ENCODE measurements at regions not wholly inside any gene's neighbourhood (a gene's known extent, or its start where the extent isn't known, plus 50 kb on each side); places are given as distances from the start of the nearest gene placed in this dataset.

DNA sequence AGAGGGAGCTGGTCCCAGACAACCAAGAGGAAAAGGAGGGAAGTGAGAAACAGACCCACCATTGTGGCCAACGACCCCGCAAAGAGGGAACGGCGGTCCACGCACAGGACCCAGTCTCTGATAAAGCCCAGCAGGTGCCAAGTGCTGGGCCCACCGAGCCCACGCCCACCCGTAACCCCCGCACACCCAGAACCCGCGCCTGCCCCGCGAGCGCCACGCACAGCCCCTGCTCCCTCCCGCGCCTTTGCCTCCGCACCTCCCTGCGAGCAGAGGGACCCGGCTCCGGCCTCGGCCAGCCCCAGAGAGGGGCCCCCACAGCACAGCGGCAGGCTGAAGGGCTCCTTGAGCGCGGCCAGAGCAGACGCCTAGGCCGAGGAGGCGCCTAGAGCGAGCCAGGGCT lies 1192.2 kb downstream of the PCDH17 start:
- no peak for DNase-seq (ENCODE audit: low read depth)

DNA sequence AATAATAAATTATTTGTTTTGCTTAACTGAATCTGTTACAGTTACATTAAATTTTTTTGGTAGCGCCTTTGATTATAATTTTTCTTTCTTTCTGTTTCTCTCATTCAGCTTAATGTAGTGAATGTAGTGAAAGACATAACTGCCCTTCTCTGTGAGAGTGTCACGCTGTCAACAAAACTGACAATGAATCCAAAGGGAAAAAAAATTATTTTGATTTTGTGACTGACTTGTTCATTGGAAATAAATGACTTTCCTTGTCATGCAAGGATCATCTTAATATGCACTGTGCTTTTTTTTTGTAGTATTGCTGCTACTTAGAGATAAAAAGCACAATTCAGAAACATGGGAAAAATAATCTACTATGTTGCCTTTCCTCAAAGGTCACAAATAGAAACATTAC lies 1196.4 kb downstream of the PCDH17 start:
- DNase-seq (ENCODE audit: low read depth) = no peak

DNA sequence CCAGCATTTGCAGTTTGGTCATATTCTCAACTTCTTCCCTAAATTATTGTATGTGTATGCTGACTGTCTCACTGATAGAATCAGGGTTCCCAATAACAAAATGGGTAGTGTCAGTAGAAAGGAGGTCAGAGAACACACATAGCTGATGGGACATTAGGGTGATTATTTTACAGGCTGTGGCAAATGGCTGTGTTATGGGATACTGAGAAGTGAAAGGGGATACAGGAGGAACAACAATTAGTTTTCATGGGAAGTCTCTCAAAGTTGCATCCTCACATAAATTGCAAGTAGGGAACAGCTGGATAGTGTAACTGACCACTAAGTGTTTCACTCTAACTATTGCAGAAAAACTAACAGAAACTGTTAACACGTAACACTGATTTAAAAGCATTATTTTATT lies 1199.3 kb downstream of the PCDH17 start:
- no peak for DNase-seq (ENCODE audit: low read depth)

DNA sequence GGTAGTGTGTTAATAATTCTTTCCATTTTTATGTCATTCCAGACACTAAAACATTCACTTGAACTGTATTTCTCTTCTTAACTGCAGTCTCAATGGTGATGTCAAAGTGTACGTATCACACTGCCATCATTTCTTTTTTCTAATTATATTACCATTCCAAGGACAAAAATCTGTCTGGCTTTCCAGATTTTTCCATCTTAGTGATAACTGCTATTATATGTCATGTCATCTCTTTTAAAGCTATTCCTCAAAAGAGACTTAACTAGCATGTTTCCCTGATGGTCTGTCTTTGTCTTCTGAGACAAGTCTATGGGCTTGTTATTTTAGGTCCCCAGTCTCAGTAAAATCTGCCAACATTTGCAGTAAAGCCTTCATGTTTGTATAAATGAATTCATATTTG lies 1207.1 kb downstream of the PCDH17 start:
- no peak for DNase-seq (ENCODE audit: low read depth)

DNA sequence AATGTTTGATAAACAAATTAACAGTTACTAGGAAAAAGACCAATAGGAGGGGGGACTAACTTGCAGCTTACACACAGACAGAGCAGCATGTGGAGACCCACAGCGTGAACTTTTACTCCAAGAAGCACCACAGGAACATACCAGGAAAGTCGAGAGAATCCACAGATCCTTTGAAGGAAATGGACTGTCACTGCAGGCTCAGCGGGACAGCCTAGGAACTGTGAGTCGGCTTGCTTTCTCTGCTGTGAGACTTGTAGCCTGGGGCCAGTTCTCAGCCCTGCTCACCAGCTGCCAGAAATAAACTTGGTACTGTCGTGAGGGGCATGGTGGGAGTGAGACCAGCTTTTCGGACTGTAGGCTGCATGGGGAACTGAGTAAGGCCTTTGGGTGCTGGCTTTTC lies 1211.5 kb downstream of the PCDH17 start:
- no peak for DNase-seq (ENCODE audit: low read depth)

DNA sequence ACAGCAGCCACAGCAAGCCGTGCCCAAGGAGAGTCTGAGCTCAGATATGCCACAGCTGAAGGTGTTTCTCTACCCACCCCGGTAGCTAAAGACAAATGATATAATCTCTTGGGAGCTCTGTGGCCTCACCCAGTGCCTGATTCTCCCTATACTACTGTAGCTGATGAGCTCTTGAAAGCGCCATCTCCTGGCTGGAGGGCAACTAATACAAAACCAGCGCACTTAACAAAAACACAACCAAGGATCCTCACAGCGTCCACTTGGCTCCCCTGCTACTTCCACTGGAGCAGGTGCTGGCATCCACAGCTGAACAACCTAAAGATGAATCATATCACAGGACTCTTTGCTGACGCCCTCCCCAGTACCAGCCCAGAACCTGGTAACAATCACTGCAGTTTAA lies 1212.0 kb downstream of the PCDH17 start:
- DNase-seq (ENCODE audit: low read depth) = no peak

DNA sequence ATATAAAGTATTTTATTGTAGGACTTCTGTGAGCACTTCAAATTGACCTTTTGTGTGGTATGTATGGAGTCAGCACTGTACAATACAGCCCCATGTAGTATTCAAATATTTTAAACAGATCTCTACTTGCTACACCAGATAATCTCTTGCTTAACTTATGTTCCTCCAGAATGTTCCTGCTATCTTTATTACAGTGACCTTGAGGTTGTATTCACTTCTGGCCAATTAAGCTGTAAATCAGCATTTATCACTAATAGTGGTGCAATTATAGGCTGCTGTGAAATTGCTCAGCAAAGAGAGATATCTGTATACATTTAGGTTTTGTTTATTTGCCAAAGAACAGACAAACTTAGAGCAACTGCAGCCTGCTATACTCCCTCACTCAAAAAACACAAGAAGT lies 1218.6 kb downstream of the PCDH17 start:
- no peak for DNase-seq (ENCODE audit: low read depth)

DNA sequence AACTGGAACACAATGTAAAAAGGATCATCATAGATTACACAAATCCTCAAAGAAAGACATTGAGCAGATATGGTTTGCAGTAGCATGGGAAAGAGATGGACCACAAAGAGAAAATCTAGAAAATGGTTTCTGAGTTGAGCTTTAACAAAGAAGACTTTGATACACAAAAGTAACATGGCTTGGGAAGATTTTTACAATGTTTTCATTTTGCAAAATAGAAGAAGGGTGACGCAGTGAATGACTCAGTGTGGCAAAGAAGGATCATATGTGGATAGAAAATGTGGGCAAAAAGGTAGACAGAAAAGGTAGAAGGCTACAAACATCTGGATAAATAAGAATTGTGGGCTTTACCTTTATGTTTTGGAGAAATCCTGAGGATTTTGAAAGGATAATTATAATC lies 1220.5 kb downstream of the PCDH17 start:
- DNase-seq (ENCODE audit: low read depth) = no peak

DNA sequence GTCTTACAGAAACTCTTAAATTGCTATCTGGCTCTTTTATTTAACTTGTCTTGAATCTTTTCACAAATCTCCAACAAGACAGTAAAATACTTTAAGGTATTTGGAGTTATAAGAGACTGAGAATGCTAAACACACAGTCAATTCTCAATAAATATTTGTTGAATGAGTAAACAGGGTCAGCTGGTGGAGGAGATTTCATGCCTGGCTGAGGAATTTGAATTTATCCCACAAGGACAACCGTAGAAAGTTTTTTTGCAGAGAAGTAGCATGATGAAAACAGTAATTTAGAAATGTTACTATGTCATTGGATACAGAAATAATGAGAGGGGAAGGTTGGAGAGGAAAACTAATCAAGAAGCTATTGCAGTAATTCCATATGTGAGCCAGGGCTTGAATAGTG lies 1223.7 kb downstream of the PCDH17 start:
- DNase-seq (ENCODE audit: low read depth) = no peak

DNA sequence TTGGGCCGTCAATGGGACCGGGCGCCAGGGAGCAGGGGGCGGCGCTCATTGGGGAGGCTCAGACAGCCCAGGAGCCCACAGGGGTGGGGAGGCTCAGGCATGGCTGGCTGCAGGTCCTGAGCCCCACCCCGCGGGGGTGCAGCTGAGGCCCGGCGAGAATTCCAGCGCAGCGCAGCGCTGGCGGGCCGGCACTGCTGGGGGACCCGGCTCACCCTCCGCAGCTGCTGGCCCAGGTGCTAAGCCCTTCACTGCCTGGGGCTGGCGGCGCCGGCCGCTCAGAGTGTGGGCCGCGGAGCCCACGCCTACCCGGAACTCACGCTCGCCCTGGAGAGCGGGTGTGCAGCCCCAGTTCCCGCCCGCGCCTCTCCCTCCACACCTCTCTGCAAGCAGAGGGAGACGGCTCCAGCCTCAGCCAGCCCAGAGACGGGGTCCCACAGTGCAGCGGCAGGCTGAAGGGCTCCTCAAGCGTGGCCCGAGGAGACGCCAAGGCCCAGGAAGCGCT lies 1227.4 kb downstream of the PCDH17 start:
- no peak for DNase-seq (ENCODE audit: low read depth)

DNA sequence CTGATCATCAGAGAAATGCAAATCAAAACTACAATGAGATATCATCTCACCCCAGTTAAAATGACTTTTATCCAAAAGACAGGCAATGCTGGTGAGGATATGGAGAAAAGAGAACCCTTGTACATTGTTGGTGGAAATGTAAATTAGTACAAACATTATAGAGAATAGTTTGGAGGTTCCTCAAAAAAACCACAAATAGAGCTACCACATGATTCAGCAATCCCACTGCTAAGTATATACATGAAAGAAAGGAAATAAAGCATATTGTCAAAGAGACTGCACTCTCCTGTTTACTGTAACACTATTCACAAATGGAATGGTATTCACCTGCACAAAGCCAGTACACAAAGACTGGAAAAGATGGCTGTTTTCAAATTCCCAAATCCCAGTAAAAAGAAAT lies 1233.7 kb downstream of the PCDH17 start:
- no peak for DNase-seq (ENCODE audit: low read depth)

DNA sequence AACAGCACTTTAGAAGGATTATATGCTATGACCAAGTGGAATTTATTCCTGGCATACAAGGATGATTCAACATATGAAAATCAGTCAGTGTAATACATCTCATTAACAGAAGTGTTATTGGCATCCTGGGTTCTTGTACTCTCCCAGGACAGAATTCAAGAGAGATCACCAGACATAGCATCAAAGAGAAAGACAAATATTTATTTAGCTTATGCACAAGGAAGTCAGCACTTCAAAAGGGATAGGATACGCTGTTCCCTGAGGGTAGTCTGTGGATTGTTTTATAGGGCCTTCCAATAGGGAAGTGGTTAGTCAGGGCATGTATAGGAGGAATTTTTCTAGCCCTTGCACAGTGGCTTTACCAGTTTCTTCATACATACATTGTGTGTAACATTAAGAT lies 1238.0 kb downstream of the PCDH17 start:
- no peak for DNase-seq (ENCODE audit: low read depth)

DNA sequence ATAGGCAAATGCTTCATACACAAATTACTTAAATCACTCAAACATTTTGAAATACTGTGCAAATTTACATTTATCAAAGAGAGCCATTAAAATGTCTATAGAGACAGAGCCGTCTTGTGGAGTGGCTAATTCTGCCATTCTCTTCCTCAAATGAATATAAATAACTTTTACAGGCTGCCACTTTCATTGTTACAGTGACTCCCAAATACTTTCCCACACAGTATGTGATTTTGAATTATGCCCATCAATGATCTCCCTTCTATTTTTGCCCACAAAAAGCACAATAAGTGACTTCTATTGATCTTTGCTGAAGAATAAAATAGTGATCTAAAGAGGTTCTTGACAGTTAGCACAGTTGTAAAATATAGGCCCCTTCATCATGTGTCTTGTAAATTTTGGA lies 1244.9 kb downstream of the PCDH17 start:
- DNase-seq (ENCODE audit: low read depth) = no peak

DNA sequence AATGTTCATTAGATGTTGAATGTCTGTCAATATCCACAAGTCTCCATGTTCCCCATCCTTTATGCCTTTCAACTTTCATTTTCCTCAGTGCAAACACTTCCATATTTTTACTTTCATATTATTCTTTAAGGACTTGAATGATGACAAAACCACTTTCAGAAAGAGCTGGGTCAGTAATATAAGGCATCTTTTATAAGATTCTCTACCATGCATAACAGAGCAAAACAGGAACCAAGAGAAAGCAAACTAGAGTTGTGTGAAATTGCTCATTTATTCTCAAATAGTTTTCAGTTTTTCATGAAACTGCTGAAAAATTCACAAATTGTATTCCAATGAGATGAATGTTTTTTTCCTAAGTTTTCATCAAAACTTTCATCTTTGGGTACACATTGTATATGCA lies 1247.6 kb downstream of the PCDH17 start:
- no peak for DNase-seq (ENCODE audit: low read depth)

DNA sequence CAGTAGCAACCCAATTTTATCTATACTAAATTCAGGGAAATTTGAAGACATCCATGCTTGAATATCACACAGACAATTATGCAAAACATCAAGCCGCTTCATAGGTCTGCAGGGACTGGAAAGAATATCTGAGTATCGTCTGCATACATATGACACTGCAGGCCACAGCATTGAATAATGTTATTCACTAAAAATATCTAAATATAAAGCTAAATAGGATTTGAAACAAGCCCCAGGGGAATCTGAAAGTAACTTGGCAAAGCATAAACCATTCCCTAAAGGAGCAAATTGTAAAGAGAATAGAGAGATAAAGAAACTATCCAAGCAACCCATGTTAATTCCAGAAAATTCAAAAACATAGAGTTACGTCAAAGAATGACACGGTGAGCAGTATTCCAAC lies 1251.0 kb downstream of the PCDH17 start:
- DNase-seq (ENCODE audit: low read depth) = no peak

DNA sequence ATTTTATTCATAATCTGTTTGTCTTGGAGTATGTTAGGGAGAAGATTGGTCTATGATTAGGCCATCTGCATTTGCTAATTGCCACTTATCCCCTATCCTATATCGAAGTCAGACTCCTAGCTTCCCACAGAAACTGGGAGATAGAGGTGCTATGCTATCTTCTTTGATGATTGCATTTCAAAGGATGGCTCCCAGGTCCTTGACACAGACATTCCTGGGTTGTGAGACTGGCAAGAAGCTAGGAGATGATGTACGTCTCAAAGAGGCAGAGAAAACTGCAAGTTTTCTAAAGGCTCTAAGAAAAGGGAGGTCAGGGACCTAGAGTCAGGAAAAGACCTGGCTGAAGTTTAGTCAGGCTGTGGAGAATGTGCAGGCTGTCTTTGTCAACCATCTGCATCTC lies 1251.9 kb downstream of the PCDH17 start:
- no peak for DNase-seq (ENCODE audit: low read depth)

DNA sequence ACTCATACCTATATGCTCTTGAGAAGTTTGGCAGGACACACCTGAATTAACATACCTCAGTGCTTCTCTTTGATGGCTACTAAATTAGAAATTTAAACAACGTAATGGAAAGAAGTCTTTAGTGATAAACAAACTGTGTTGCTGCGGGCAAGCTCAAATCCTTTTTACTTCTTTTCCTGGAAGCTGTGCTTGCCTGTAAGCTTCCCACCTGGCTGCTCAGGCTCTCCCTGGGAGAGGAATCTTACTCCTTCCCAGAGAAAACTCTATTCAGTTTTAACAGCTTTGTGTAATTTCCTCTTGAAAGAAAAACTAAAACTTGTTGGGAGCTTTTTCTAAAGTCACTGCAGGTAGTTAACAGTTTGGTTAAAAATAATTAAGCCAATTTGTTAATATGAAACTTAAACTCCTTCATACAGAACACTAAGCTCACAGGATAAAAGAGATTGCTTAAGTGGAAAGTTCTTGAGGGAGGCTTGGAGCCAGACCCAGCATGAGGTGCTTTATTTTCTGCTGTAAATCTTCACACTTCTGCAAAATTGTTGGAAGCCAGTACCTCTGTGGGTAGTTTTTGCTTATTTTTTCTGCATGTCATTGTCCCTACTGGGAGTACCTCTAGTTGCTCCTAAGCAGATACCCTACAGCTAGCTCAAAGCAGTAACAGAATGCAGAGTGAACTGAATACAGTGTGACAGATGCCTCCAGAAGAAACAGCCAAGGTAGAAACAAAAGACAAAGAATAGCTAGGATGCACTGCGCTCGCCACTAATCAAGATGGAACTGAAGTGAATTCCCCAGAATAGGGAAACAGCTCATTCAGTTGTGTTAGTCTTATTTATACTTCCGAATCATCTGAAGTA lies 1253.0 kb downstream of the PCDH17 start:
- DNase-seq (ENCODE audit: low read depth) = no peak

DNA sequence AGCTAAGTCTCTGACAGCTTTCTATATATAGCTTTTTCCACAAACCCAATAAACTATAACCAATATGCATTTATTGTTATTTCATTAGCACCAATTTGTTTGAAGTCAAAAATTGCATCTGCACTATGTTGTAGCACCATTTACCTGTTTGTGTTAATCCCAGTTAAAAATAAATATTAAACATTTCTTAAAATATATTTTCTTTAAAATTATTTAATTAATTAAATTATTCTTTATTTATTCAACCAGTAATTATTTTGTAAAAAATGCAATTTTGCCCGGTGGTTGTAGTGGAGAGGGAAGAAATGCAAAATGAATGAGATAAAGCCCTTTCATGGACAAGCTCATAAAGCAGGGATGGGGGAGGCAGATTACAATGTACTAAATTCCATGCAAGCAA lies 1257.9 kb downstream of the PCDH17 start:
- DNase-seq (ENCODE audit: low read depth) = no peak

DNA sequence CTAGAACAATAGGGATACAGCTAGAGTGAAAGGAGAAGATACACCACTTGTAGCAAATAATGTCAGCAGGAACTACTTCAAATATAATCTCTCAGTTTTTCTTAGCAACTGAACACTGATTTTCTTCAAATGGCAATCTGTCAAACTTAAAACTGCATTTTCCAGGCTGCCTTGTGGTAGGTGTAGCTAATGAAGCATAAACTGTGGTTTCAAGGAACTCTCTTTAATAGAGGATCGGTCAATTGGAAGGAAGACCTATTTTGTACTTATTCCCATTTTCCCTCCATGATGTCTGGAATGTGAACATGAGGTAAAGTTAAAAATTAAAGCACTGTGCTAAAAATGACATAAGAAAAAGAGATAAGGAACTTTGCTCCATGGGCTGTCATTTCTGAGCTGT lies 1261.9 kb downstream of the PCDH17 start:
- DNase-seq (ENCODE audit: low read depth) = no peak

DNA sequence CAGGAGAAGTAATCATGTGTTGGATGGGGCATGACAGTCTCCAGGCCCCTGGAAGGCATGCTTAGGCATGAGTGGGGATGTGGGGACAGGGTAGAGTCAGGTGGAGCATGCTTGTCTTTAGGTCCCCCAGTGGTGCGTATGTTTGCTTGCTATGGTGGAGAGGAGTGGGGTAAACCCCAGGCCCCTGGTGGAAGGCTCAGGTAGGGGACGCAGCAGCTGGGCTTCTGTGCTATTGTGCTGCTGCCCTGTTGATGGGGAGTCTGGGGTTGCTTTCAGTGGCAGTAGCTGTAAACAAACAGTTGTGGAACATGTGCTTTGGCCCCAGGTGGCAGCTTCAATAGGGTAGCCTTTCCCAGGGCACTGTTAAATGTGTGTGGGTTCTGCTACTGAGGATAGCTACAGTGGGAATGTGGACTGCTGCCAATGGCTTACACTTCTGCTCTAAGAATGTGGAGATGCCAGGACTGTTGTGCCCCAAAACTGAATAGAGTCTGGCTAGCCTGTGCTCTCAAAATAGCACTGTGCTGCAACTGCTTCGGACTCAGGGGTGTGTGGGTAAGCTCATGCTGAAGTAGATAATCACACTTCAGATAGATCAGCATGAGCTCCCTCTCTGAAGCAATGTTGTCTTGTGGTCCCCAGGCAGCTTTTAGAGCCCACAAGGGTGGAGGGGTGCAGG lies 1257.3 kb downstream of the DIAPH3 start:
- no peak for DNase-seq (ENCODE audit: low read depth)

DNA sequence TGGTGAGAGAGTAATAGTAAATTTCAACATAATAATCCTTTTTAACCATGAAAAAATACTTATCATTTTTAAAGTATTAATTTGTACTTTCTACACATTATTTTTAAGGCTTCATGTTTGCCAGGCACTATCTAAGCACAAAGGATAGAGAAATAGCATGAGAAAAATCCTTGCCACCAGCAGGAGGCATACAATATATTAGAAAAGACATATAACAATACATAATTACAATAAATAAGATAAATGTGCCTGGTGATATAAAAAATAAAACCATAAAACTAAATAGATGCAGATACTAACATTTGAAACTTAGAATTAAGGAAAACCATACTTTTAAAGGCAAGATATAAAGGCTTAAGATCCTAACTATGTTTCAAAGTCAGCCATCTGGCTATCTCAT lies 1256.4 kb downstream of the DIAPH3 start:
- no peak for DNase-seq (ENCODE audit: low read depth)

DNA sequence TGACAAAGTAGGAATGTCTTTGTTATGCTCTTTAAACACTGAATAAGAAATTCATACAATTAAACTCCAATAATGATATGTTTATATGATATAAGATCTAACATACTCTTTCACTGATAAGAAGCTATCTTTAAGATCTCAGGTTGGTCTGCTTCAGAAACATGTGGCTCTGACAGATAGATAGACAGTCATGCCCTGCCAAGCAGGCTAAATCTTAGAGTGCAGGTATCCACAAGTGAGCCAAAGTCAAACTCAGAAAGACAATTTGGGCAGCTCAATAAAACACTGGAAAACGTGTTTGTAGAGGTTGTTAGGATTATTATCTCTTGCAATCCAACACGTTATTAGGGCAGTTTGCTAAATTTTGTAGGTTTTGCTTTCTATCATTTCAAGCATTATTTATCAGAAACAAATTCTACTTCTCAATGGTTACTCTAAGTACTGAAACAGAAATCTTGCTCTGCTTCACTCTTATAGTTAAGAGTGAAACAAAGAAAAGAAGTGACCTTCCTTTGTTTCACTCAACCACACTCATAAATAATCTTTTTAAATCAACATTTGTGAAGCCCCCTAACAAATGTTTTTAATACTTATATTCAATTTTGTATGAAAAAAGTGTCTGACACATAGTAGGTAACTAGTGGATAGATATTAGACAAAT lies 1255.6 kb downstream of the DIAPH3 start:
- DNase-seq (ENCODE audit: low read depth) = no peak

DNA sequence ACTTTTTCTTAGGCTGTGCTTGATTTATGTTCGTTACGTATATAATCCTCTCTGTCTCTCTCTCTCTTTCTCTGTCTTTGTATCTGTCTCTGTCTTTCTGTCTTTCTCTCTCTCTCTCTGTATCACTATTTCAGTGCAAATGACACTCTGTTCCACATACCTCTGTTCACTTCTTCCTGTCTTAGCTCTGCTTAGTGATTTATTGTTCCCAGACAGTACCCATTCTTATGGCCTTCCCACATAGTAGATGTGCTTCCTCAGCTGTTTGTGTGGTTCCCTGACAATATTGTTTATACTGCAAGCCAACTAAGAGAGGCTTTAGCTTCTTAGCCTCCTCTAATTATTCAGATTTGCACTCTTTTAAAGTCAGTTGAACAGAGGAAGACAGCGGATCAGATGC lies 1244.2 kb downstream of the DIAPH3 start:
- no peak for DNase-seq (ENCODE audit: low read depth)
